ENCODE measurements at regions not wholly inside any gene's neighbourhood (a gene's known extent, or its start where the extent isn't known, plus 50 kb on each side); places are given as distances from the start of the nearest gene placed in this dataset.

DNA sequence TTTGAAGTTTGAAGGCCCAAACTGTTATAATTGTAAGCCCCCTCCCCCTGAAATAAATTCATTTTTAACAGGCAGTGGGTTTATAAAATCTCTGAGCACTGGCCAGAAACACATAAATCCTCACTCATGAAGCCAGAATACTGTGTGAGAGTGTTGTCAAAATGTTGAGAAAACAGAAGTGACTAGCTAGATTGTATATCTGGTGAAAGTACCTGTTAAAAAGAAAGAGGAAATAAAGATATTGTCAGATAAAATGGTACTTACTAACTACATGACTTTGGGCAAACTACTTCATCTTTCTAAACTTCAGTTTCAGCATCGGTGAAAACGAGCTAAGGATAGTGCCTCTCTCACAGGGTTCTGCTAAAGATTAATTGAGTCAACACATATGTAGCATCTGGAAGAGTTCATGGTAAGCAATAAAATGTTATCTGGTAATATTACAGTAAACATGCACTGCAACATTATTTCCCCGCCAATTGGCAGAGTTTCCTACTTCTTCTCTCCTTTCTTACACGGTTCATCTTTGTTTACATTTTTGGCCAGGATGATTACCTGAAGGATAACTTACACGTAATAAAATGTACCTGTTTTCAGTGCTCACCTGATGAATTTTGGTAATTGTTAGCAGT lies 202.5 kb upstream of the CHRM2 start:
- no peak for DNase-seq (ENCODE audit: low spot score)

DNA sequence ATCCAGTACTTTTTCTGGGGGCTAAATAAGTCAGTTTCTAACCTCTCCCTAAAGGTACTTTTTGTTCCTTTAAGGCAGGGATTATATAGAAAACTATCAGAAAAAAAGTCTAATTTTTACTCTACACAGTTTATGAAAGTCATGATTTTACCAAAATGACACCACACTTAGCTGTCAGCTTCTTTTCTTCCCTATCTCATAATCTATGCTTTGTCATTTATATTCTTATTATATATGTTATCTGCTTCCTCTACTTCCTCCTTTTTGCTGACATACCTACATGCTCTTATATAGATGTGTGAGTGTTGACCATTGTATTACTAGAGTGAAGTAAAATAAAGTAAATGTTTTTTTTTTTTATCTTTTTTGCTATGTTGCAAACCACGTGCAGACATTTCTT lies 203.9 kb upstream of the CHRM2 start:
- no peak for DNase-seq (ENCODE audit: low spot score)

DNA sequence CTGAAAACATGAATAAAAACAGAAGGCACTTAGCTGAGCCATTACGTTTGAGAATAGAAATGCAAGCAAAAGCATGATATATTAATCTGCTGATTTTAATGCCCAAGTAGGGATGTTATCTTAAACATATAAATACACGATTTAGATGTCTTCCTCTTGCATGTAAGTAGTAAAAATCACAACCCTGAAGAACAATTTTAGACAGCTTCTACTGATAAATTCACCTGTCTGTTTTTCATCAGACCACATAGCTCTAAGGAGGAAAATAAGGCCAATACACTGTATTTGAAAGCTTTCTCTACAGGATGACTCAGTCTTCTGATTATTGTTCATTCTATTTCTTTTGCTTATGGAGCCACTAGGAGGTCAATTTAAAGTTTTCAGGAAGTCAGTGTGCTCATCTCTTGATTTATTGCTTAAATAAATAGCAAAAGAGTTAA lies 210.9 kb upstream of the CHRM2 start:
- no peak for DNase-seq (ENCODE audit: low spot score)

GRCh38 chr7:136656516-136656915 lies 211.9 kb upstream of the CHRM2 start:
- no peak for DNase-seq (ENCODE audit: low spot score)

GRCh38 chr7:136655414-136655813 lies 213.0 kb upstream of the CHRM2 start:
- DNase-seq (ENCODE audit: low spot score): no peak

- no peak for DNase-seq (ENCODE audit: low spot score)
These were observed 214.0 kb upstream of the CHRM2 start for GRCh38 chr7:136654406-136654805.

DNA sequence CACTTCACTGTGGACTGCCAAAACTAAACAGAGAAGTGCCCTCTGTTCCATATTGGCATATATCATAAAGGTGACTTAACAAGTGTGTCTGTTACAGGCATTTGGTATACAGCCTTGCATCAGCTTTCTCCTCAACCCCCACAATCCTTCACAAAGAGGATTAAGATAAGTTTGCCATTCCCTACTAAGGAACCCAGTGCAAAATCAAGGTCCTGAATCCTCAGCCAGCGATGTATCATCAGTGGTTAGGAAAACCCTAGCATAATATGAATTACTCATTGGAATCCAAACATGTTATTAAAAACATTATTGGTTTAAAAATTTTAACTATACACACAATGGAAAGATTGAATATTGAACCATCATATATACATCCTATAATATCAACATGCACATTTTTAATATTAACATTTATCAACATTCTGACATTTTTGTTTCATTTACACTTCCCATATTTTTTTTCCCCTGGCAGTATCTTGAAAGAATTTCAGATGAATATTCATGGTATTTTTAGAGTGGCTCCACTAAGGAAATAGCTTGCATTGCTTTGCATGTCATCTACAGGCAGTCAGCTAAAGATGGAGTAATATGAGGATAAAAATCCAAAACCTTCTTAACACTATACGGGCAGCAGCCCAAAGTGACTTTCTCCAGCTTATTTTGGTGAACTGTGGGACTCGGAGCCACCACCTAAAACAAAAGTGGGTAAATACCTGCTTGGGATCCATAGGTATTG lies 215.6 kb upstream of the CHRM2 start:
- DNase-seq (ENCODE audit: low spot score): no peak

DNA sequence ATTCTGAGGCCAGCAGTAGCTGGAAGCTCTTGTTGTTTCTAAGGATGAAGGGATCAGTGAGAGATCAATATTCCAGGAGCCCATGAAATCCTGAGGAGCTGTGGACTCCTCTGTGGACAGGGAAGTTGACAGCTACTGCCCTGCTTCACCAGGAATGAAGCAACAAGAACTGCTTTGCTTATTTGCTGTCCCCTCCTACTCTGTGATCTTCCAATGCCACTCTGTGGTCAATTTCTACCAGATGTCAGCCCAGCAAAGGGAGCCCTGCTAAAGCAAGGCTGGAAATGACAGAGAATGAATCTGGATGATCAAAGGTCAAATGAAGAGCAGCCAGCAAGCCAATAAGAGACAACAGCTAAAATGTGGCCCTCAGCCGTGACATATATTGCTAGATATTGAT lies 227.5 kb upstream of the CHRM2 start:
- DNase-seq (ENCODE audit: low spot score): no peak

GRCh38 chr7:136637813-136638212 lies 230.6 kb upstream of the CHRM2 start:
- no peak for DNase-seq (ENCODE audit: low spot score)

- no peak for DNase-seq (ENCODE audit: low spot score)
These were observed 232.7 kb upstream of the CHRM2 start for GRCh38 chr7:136635751-136636150.

GRCh38 chr7:136618818-136619217 lies 249.6 kb upstream of the CHRM2 start:
- DNase-seq (ENCODE audit: low spot score): no peak

DNA sequence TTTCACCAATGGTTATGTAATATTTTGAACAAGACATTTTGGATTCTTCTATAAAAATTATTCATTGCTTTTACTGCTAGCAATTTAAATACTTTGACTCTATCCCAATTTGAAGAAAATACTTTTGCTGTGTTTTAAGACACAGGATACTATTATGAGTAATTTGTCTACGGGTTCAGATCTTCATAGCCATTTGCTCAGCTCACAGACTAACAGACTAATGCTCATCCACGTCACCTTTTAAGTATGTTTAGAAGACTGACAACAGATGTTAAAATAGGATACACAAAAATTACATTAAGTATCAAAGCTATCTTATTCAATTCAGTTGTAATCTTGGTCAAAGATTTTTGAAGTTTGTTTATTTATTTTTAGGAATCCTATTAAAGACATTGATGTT lies 251.3 kb upstream of the CHRM2 start:
- no peak for DNase-seq (ENCODE audit: low spot score)

DNA sequence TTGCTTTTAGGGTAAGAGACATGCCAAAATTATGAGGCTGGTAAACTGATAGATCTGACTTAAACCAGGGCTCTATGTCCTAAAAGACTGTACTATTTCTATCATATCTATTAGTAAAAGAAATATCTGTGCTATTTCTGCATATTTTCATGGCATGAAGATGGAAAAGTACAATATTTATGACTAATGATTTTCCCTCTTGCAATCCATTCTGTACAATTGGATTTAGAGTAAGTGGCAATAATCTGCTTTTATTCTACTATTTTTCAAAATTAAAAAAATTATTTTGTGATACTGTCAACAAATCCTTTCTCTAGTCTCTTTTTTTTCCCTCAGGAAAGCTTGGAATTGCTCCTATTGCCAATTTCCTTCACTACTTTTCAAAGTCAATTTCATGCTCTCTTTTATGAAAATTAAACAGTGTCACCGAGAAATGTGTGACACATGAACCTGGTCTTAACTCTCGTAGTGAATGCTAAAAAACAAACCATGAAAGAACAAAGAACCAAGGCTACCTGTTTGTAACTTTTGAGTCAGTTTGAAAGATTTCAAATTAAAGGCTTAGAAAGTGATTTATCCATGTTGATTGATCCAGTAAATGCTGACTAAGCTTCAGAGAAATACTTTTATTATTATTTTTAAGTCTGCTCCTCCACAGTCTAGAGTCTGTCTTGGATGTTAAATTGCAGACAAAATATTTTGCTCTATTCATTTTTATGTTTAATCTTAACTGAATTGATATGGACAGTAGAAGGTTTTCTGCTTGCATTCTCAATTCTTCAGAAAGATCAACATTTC lies 262.7 kb upstream of the CHRM2 start:
- DNase-seq (ENCODE audit: low spot score): no peak

DNA sequence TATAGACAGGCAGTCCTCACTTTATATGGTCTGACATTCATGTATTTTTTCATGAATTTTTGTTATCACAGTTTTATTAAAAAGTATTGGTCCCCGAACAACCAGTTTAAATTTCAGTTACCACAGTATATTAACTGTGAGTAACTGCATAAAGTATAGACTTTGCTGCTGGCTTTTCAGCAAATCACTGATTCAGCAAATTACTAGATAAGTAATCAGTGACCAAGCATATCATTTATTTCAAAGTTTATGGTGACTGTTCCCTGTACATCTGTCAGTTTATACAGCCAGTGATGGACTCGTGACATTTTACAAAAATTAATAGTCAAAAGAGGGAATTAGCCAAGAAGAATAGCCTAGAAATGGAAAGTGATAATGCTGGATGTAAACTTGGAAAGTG lies 266.7 kb upstream of the CHRM2 start:
- DNase-seq (ENCODE audit: low spot score): no peak

DNA sequence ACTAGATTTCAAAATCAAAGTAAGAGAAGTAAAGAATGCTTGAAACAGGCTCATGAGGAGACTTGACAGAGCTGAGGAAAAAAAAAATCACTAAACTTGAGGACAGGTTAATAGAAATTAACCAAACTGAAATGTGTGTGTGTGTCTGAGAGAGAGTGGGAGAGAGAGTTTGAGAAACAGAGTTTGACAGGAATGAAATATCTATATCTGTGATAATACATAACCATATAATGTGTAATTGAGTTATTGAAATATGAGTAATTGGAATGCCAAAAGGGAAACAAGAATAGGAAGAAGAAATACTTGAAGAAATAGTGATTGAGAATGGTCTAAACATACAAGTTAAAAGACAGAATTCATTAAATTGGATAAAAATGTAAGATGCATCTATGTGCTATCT lies 268.0 kb upstream of the CHRM2 start:
- no peak for DNase-seq (ENCODE audit: low spot score)

GRCh38 chr7:136594739-136595144 lies 273.7 kb upstream of the CHRM2 start:
- no peak for DNase-seq (ENCODE audit: low spot score)

- no peak for DNase-seq (ENCODE audit: low spot score)
These were observed 280.2 kb upstream of the CHRM2 start for GRCh38 chr7:136588216-136588615.

DNA sequence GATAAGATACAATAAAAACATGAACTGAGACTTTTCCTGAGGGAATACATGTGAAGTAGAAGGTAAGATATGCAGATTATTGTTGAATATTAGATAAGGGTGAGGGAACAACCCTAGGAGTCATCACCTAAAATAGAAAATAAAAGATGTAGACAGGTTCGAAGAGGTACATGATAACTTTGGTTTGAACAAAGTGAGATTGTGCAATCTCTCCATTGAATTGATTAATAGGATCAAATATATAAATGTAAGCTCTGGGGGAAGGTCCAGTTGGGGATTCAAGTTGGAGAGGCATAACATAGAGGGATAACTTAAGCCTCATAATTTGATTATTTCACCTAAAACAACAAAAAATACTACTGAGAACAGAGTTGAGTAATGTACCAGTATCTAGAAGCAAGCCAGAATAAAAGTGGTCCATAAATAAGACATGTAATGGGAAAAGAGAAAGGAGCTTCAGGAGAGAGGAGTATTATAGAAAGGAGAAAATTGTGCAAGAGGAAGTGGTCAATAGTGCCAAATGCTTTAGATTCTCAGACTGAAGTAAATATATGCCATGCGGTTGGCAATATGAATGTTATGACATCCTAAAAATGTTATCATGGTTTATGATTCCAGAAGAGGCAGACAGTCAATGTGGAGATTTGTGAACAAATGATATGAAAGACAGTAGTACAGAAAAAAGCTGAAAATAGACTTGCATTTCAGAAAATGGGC lies 282.3 kb upstream of the CHRM2 start:
- DNase-seq (ENCODE audit: low spot score): no peak

- DNase-seq (ENCODE audit: low spot score): no peak
These were observed 302.0 kb upstream of the CHRM2 start for GRCh38 chr7:136566491-136566890.

DNA sequence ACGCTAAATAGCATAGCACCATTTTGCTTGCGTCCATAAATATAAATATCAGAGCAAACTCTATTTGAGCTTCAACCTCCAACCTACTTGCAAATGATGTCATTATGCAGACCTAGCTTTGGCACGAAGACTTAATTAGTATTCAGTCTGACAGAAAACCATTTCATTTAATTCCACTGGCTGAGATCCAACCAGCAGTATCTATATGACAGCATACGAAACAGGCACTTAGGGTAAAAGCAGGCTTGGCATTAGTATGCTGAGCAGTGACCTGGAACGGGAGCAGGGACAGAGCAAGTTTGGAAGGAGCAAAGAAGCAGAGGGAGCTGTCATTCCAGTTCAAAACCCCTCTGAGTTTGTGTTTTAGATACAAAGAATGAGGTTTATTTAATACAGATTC lies 312.5 kb upstream of the CHRM2 start:
- DNase-seq (ENCODE audit: low spot score): no peak

DNA sequence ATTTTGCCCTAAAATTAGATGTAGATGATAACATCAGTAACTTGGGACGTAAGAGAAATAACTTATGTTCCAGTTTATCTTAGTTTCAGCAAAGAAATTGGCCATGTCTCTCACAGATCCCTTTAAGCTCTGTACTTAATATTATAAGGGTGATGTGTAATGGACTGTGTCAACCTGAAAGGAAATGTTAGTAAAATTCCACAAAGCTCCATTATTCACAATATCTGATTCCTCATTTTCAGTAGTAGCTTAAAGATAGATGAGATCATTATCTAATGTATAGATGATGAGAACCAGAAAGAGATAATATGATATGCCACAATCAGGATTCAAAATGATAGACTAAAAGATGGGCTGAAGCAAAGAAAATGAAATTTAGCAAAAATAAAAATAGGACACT lies 316.8 kb upstream of the CHRM2 start:
- DNase-seq (ENCODE audit: low spot score): no peak

DNA sequence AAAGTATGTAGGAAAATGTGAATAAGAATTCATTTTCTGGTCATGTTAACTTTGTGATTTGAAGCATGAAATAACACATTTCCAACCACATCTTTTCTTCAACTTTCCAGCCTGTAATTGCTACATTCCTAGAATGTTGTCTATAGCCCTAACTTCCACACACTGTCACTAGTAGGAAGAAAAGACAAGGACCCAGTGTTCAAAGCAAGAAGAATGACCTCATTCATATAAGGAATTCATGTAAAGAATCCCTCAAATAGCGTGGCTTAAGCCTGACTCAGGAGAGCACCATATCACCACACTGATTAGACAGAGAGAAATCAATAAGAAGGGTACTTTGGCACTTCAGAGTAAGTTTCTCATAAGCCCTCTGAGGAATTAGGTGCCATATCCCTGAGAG lies 318.7 kb upstream of the CHRM2 start:
- DNase-seq (ENCODE audit: low spot score): no peak

- DNase-seq (ENCODE audit: low spot score): no peak
These were observed 334.7 kb upstream of the CHRM2 start for GRCh38 chr7:136533732-136534131.

Measured in cerebellar cortex (tissue), 1 donor.